ENCODE measurements at regions not wholly inside any gene's neighbourhood (a gene's known extent, or its start where the extent isn't known, plus 50 kb on each side); places are given as distances from the start of the nearest gene placed in this dataset.

- TF ChIP-seq POLR2A (IDR thresholded peaks at IDR 0.05): no peak
- TF ChIP-seq CTCF (IDR thresholded peaks at IDR 0.05): no peak
Observed at GRCh38 chr2:147294825-147295392, 549.9 kb upstream of the ACVR2A start.
